Uterus (tissue), 2 donors: ENCODE measurements at regions not wholly inside any gene's neighbourhood (a gene's known extent, or its start where the extent isn't known, plus 50 kb on each side); places are given as distances from the start of the nearest gene placed in this dataset.

ENCODE experiments used
- POLR2A ChIP-seq, 2 donors: fragments of 450-650 bp; IDR thresholded peaks; one replicate each; pipeline ENCODE4 v1.6.1; 2016; ENCODE audit warnings: antibody characterized with exemption in 2 of 2, mild to moderate bottlenecking in 1 of 2, moderate library complexity in 1 of 2
- TF ChIP-seq, protein P1 (sequence below), 4 experiments: fragments of 200-600 bp in 2 of 4; fragments of 450-650 bp in 2 of 4; sonication (generic) in 2 of 4; IDR thresholded peaks; one replicate each; pipeline ENCODE4 v1.5.1; 2016 to 2019; ENCODE audit warnings: antibody characterized with exemption in 4 of 4, mild to moderate bottlenecking in 2 of 4, moderate library complexity in 1 of 4

DNA sequence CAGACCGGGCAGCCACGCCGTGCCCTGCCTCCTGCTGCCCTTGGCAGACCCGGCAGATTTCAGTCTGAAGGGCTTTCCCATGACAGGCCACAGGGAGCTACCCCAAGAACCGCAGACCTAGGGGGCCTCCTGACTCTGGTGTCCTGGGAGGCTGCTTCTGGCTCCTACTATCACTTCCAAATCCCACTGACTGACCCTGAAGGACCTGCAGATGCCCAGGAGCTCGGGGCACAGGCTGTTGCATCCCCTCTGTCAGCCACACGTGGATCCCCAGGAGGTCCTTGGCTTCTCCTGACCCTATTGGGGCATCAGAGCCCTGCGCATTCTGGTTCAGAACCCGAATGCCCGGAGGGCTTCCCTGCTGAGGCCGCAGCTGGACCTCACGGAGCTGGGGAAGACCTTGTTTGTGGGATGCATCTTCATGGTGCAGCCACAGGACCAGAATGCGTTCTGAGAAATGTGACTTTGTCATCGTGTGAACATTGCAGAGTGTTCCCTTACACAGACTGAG is 81.3 kb upstream of the IRX4 start:
- TF ChIP-seq, protein P1, sequence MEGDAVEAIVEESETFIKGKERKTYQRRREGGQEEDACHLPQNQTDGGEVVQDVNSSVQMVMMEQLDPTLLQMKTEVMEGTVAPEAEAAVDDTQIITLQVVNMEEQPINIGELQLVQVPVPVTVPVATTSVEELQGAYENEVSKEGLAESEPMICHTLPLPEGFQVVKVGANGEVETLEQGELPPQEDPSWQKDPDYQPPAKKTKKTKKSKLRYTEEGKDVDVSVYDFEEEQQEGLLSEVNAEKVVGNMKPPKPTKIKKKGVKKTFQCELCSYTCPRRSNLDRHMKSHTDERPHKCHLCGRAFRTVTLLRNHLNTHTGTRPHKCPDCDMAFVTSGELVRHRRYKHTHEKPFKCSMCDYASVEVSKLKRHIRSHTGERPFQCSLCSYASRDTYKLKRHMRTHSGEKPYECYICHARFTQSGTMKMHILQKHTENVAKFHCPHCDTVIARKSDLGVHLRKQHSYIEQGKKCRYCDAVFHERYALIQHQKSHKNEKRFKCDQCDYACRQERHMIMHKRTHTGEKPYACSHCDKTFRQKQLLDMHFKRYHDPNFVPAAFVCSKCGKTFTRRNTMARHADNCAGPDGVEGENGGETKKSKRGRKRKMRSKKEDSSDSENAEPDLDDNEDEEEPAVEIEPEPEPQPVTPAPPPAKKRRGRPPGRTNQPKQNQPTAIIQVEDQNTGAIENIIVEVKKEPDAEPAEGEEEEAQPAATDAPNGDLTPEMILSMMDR (IDR thresholded peaks at IDR 0.05), result no peak
- no peak for TF ChIP-seq POLR2A (IDR thresholded peaks at IDR 0.05)
